Retinal pigment epithelial cell (primary cell): ENCODE measurements at regions not wholly inside any gene's neighbourhood (a gene's known extent, or its start where the extent isn't known, plus 50 kb on each side); places are given as distances from the start of the nearest gene placed in this dataset.

Experiments
- DNase-seq: peaks from one replicate; pipeline ENCODE4 v3.0.0-alpha.2; 2010; ENCODE audit warnings: low read depth
- H3K4me3 ChIP-seq: 2 replicates; pipeline ENCODE4 v1.5.1; 2011; ENCODE audit warnings: mild to moderate bottlenecking, low read length, control low read depth, moderate library complexity
- CTCF ChIP-seq: conservative IDR thresholded peaks from 2 replicates; pipeline ENCODE4 v1.5.1; 2011; ENCODE audit warnings: low read depth, low read length, control low read depth, inconsistent platforms

- DNase-seq: no peak
- H3K4me3 ChIP-seq: no peak overlapping the region
- TF ChIP-seq CTCF: no peak
Observed at GRCh38 chr2:234836271-234836670, 115.5 kb upstream of the SH3BP4 start.

GRCh38 chr2:234835738-234836137 is 116.1 kb upstream of the SH3BP4 start:
- H3K4me3 ChIP-seq: no peak overlapping the region
- TF ChIP-seq CTCF: no peak
- DNase-seq: no peak

GRCh38 chr2:234834228-234834923 is 117.4 kb upstream of the SH3BP4 start:
- no peak overlapping the region for H3K4me3 ChIP-seq
- no peak for DNase-seq
- TF ChIP-seq CTCF: no peak

GRCh38 chr2:234830853-234831252 is 121.0 kb upstream of the SH3BP4 start:
- no peak for TF ChIP-seq CTCF
- no peak overlapping the region for H3K4me3 ChIP-seq
- no peak for DNase-seq

GRCh38 chr2:234829074-234829455 is 122.8 kb upstream of the SH3BP4 start:
- DNase-seq: no peak
- H3K4me3 ChIP-seq: no peak overlapping the region

GRCh38 chr2:234828382-234829073 is 123.3 kb upstream of the SH3BP4 start:
- H3K4me3 ChIP-seq: no peak overlapping the region
- TF ChIP-seq CTCF: no peak
- no peak for DNase-seq

More at GRCh38 chr2:234829074-234829455, 122.8 kb upstream of the SH3BP4 start:
- no peak for TF ChIP-seq CTCF
